HG03469 (cell line): ENCODE measurements at regions not wholly inside any gene's neighbourhood (a gene's known extent, or its start where the extent isn't known, plus 50 kb on each side); places are given as distances from the start of the nearest gene placed in this dataset.

Source experiments
- ATAC-seq: cut with Tn5 transposase; IDR thresholded peaks from one replicate; pipeline ENCODE4 v1.9.1; 2021; ENCODE audit warnings: mild to moderate bottlenecking, moderate library complexity, moderate number of reproducible peaks; ENCODE audit not compliant: unreplicated experiment

GRCh38 chr2:120913972-120914838 lies 178.5 kb downstream of the GLI2 start:
- no peak for ATAC-seq

GRCh38 chr2:120914839-120915521 lies 179.3 kb downstream of the GLI2 start:
- no peak for ATAC-seq

- ATAC-seq: no peak
Observed at GRCh38 chr2:120915670-120916069, 180.0 kb downstream of the GLI2 start.

- ATAC-seq: no peak
Observed at GRCh38 chr2:120916446-120916845, 180.8 kb downstream of the GLI2 start.

- no peak for ATAC-seq
Observed at GRCh38 chr2:120917886-120918285, 182.2 kb downstream of the GLI2 start.

- ATAC-seq: no peak
Observed at GRCh38 chr2:120919216-120919615, 183.5 kb downstream of the GLI2 start.

GRCh38 chr2:120919771-120920453 lies 184.2 kb downstream of the GLI2 start:
- no peak for ATAC-seq

- ATAC-seq: no peak
Observed at GRCh38 chr2:120920454-120921148, 184.9 kb downstream of the GLI2 start.

GRCh38 chr2:120921457-120921856 lies 185.8 kb downstream of the GLI2 start:
- ATAC-seq: no peak

GRCh38 chr2:120922571-120923332 lies 187.1 kb downstream of the GLI2 start:
- no peak for ATAC-seq

- ATAC-seq: no peak
Observed at GRCh38 chr2:120923426-120923825, 187.8 kb downstream of the GLI2 start.

GRCh38 chr2:120924924-120925323 lies 189.3 kb downstream of the GLI2 start:
- ATAC-seq: no peak

- ATAC-seq: no peak
Observed at GRCh38 chr2:120926463-120927264, 191.0 kb downstream of the GLI2 start.

GRCh38 chr2:120927265-120927628 lies 191.6 kb downstream of the GLI2 start:
- ATAC-seq: no peak

GRCh38 chr2:120929829-120930228 lies 194.2 kb downstream of the GLI2 start:
- ATAC-seq: no peak

- ATAC-seq: no peak
Observed at GRCh38 chr2:120930236-120930635, 194.6 kb downstream of the GLI2 start.

GRCh38 chr2:120930864-120931263 lies 195.2 kb downstream of the GLI2 start:
- no peak for ATAC-seq

GRCh38 chr2:120932472-120932871 lies 196.8 kb downstream of the GLI2 start:
- ATAC-seq: no peak

GRCh38 chr2:120932881-120933280 lies 197.2 kb downstream of the GLI2 start:
- ATAC-seq: no peak
